ENCODE measurements at regions not wholly inside any gene's neighbourhood (a gene's known extent, or its start where the extent isn't known, plus 50 kb on each side); places are given as distances from the start of the nearest gene placed in this dataset.

DNA sequence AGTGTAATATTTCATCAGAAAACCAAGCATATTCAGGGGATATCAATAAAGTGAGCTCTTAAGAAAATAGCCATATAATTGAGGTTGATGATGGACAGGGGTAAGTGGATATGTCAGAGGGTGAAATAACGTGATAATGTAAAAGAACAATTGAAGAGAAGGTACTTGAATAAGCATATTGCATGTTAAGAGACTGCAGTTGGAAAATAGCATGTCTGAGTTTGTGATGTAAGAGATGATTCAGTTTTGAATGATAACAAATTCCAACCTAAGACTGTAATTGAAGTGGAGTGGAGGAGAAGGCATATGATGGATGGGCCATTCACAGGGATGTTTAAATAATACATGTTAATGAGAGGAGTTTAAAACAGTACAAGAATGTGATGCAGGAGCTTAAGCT lies 1633.5 kb downstream of the SLITRK1 start:
- no peaks in the 10 kb centered on the region for H3K9me3 ChIP-seq (ENCODE audit: low read length)
- no peak overlapping the region for H3K4me3 ChIP-seq (ENCODE audit: low read length)
- H3K4me1 ChIP-seq (ENCODE audit: insufficient read depth, low read length) = no peaks in the 10 kb centered on the region
- DNase-seq (no peak), ATAC-seq (no peak)
- H4K20me1 ChIP-seq (ENCODE audit: low read length) = no peaks in the 10 kb centered on the region
- intact Hi-C loops (cut with micrococcal nuclease) = no loop called here
- H3F3A ChIP-seq (ENCODE audit: low read length, unreplicated experiment) = no peaks in the 10 kb centered on the region
- H3K79me2 ChIP-seq (ENCODE audit: low read length) = no peaks in the 10 kb centered on the region
- TF ChIP-seq EZH2 (IDR thresholded peaks at IDR 0.05; ENCODE audit: low read length, unreplicated experiment) = no peak
- TF ChIP-seq, protein P1, sequence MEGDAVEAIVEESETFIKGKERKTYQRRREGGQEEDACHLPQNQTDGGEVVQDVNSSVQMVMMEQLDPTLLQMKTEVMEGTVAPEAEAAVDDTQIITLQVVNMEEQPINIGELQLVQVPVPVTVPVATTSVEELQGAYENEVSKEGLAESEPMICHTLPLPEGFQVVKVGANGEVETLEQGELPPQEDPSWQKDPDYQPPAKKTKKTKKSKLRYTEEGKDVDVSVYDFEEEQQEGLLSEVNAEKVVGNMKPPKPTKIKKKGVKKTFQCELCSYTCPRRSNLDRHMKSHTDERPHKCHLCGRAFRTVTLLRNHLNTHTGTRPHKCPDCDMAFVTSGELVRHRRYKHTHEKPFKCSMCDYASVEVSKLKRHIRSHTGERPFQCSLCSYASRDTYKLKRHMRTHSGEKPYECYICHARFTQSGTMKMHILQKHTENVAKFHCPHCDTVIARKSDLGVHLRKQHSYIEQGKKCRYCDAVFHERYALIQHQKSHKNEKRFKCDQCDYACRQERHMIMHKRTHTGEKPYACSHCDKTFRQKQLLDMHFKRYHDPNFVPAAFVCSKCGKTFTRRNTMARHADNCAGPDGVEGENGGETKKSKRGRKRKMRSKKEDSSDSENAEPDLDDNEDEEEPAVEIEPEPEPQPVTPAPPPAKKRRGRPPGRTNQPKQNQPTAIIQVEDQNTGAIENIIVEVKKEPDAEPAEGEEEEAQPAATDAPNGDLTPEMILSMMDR (conservative IDR thresholded peaks at IDR 0.05; ENCODE audit: low read depth, low read length) = no peak
- TF ChIP-seq EZH2phosphoT487 (IDR thresholded peaks at IDR 0.05; ENCODE audit: borderline replicate concordance, low read length) = no peak
- no peak overlapping the region for H3K9ac ChIP-seq (ENCODE audit: low read length)
- H3K36me3 ChIP-seq (ENCODE audit: low read depth, low read length) = no peaks in the 10 kb centered on the region
- no peaks in the 10 kb centered on the region for H3K27me3 ChIP-seq (ENCODE audit: low read length)
- ChIA-PET POLR2A (ENCODE audit: unreplicated experiment) (no interaction called here), CTCF (no interaction called here)
- no peak overlapping the region for H3K4me2 ChIP-seq (ENCODE audit: low read length)
- no peak overlapping the region for H2AFZ ChIP-seq (ENCODE audit: low read length)
- no peaks in the 10 kb centered on the region for H3K9me2 ChIP-seq (replicated peaks; ENCODE audit: low read length)
- no TSS peak for BruUV-seq (replicated peaks)
- no peak overlapping the region for H3K27ac ChIP-seq (ENCODE audit: low read length)

- H4K20me1 ChIP-seq (ENCODE audit: low read length) = no peaks in the 10 kb centered on the region
- ChIA-PET POLR2A (ENCODE audit: unreplicated experiment) (no interaction called here), CTCF (no interaction called here)
- BruUV-seq (replicated peaks) = no TSS peak
- no peaks in the 10 kb centered on the region for H3K79me2 ChIP-seq (ENCODE audit: low read length)
- no peak for DNase-seq
- H3K4me1 ChIP-seq (ENCODE audit: insufficient read depth, low read length) = no peaks in the 10 kb centered on the region
- TF ChIP-seq EZH2 (IDR thresholded peaks at IDR 0.05; ENCODE audit: low read length, unreplicated experiment) = no peak
- no peak for TF ChIP-seq EZH2phosphoT487 (IDR thresholded peaks at IDR 0.05; ENCODE audit: borderline replicate concordance, low read length)
- TF ChIP-seq, protein P1 (conservative IDR thresholded peaks at IDR 0.05; ENCODE audit: low read depth, low read length) = no peak
- no peaks in the 10 kb centered on the region for H3K27me3 ChIP-seq (ENCODE audit: low read length)
- no peaks in the 10 kb centered on the region for H3F3A ChIP-seq (ENCODE audit: low read length, unreplicated experiment)
- no peak overlapping the region for H3K27ac ChIP-seq (ENCODE audit: low read length)
- H3K4me2 ChIP-seq (ENCODE audit: low read length) = no peak overlapping the region
- H3K4me3 ChIP-seq (ENCODE audit: low read length) = no peak overlapping the region
- H3K9me3 ChIP-seq (ENCODE audit: low read length) = no peaks in the 10 kb centered on the region
- H3K9ac ChIP-seq (ENCODE audit: low read length) = no peak overlapping the region
- ATAC-seq = no peak
- no peaks in the 10 kb centered on the region for H3K9me2 ChIP-seq (replicated peaks; ENCODE audit: low read length)
- no peaks in the 10 kb centered on the region for H3K36me3 ChIP-seq (ENCODE audit: low read depth, low read length)
- intact Hi-C loops (cut with micrococcal nuclease) = no loop called here
- H2AFZ ChIP-seq (ENCODE audit: low read length) = no peak overlapping the region
These were observed 1636.4 kb downstream of the SLITRK1 start for GRCh38 chr13:82245860-82246259.

DNA sequence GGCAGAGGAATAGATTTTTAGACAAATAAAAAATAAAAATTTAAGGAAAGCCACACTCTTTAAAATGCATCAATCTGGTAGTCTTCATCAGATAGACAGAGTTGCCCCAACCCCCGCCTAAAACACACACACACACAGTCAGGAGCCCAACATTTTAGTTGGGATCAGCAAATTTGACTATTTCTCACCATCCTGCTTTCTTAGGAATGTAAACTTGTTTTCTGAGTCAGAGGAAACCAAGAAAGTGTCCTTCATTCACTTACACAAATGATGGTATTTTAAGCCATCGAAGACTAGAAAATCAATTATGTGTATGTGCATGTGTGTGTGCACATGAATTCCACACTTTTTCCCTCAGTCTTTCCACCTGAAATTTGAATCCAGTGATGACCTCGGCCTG lies 1657.5 kb downstream of the SLITRK1 start:
- no peaks in the 10 kb centered on the region for H3K4me1 ChIP-seq (ENCODE audit: insufficient read depth, low read length)
- ATAC-seq = no peak
- no peaks in the 10 kb centered on the region for H3K9me3 ChIP-seq (ENCODE audit: low read length)
- no peaks in the 10 kb centered on the region for H4K20me1 ChIP-seq (ENCODE audit: low read length)
- no peaks in the 10 kb centered on the region for H3K36me3 ChIP-seq (ENCODE audit: low read depth, low read length)
- no TSS peak for BruUV-seq (replicated peaks)
- H3K9me2 ChIP-seq (replicated peaks; ENCODE audit: low read length) = no peaks in the 10 kb centered on the region
- no peak overlapping the region for H3K4me2 ChIP-seq (ENCODE audit: low read length)
- no peak overlapping the region for H3K4me3 ChIP-seq (ENCODE audit: low read length)
- intact Hi-C loops (cut with micrococcal nuclease) = no loop called here
- H3K79me2 ChIP-seq (ENCODE audit: low read length) = no peaks in the 10 kb centered on the region
- no peak overlapping the region for H3K9ac ChIP-seq (ENCODE audit: low read length)
- TF ChIP-seq, protein P1 (conservative IDR thresholded peaks at IDR 0.05; ENCODE audit: low read depth, low read length) = no peak
- TF ChIP-seq EZH2phosphoT487 (IDR thresholded peaks at IDR 0.05; ENCODE audit: borderline replicate concordance, low read length) (no peak), EZH2 (IDR thresholded peaks at IDR 0.05; ENCODE audit: low read length, unreplicated experiment) (no peak)
- no peaks in the 10 kb centered on the region for H3K27me3 ChIP-seq (ENCODE audit: low read length)
- ChIA-PET CTCF (no interaction called here), POLR2A (ENCODE audit: unreplicated experiment) (no interaction called here)
- no peaks in the 10 kb centered on the region for H3F3A ChIP-seq (ENCODE audit: low read length, unreplicated experiment)
- no peak for DNase-seq
- no peak overlapping the region for H2AFZ ChIP-seq (ENCODE audit: low read length)
- H3K27ac ChIP-seq (ENCODE audit: low read length) = no peak overlapping the region
